H9 (cell line): ENCODE measurements at regions not wholly inside any gene's neighbourhood (a gene's known extent, or its start where the extent isn't known, plus 50 kb on each side); places are given as distances from the start of the nearest gene placed in this dataset.

ENCODE experiments used
- DNase-seq: peaks from one replicate; pipeline ENCODE4 v3.0.0-alpha.2; 2017
- H2AFZ ChIP-seq: one replicate; pipeline ENCODE4 v1.6.1; 2013; ENCODE audit warnings: mild to moderate bottlenecking, low read length, control low read depth, moderate library complexity
- H2AK5ac ChIP-seq: 2 replicates; pipeline ENCODE4 v1.6.1; 2013; ENCODE audit warnings: low read length, control low read depth, mixed read lengths; ENCODE audit not compliant: insufficient read length
- H2BK120ac ChIP-seq: one replicate; pipeline ENCODE4 v1.6.1; 2013; ENCODE audit warnings: low read depth, mild to moderate bottlenecking, low read length, control low read depth, inconsistent platforms; ENCODE audit not compliant: poor library complexity, severe bottlenecking
- H2BK12ac ChIP-seq: 2 replicates; pipeline ENCODE4 v1.6.1; 2013; ENCODE audit warnings: low read length, control low read depth, mixed read lengths, low read depth; ENCODE audit not compliant: insufficient read length
- H2BK15ac ChIP-seq: 2 replicates; pipeline ENCODE4 v1.6.1; 2013; ENCODE audit warnings: low read depth, low read length, control low read depth
- H2BK20ac ChIP-seq: one replicate; pipeline ENCODE4 v1.6.1; 2013; ENCODE audit warnings: low read depth, mild to moderate bottlenecking, low read length, control low read depth, inconsistent platforms; ENCODE audit not compliant: poor library complexity, severe bottlenecking
- H2BK5ac ChIP-seq: 2 replicates; pipeline ENCODE4 v1.6.1; 2013; ENCODE audit warnings: low read length, control low read depth, mixed read lengths; ENCODE audit not compliant: insufficient read length
- H3K14ac ChIP-seq: 2 replicates; pipeline ENCODE4 v1.6.1; 2013; ENCODE audit warnings: low read length, control low read depth; ENCODE audit not compliant: insufficient read depth
- H3K18ac ChIP-seq: 2 replicates; pipeline ENCODE4 v1.6.1; 2013; ENCODE audit warnings: low read depth, mild to moderate bottlenecking, mixed read lengths, low read length, control low read depth; ENCODE audit not compliant: insufficient read length
- H3K23ac ChIP-seq: 2 replicates; pipeline ENCODE4 v1.6.1; 2013; ENCODE audit warnings: low read length, control low read depth, mixed read lengths, low read depth; ENCODE audit not compliant: insufficient read length
- H3K23me2 ChIP-seq: 2 replicates; pipeline ENCODE4 v1.6.1; 2013; ENCODE audit warnings: low read depth, mild to moderate bottlenecking, mixed read lengths, low read length, control low read depth; ENCODE audit not compliant: insufficient read length, poor library complexity, severe bottlenecking
- H3K27ac ChIP-seq: 2 replicates; pipeline ENCODE4 v1.5.1; 2013; ENCODE audit warnings: low read length, control low read depth, mixed read lengths, low read depth; ENCODE audit not compliant: insufficient read length
- H3K27me3 ChIP-seq: 2 replicates; pipeline ENCODE4 v1.6.1; 2013; ENCODE audit warnings: low read length, control low read depth, inconsistent platforms; ENCODE audit not compliant: insufficient read depth
- H3K4ac ChIP-seq: 2 replicates; pipeline ENCODE4 v1.6.1; 2013; ENCODE audit warnings: low read depth, mild to moderate bottlenecking, control low read depth, inconsistent platforms, low read length, moderate library complexity
- H3K4me1 ChIP-seq: 2 replicates; pipeline ENCODE4 v1.6.1; 2013; ENCODE audit warnings: low read length, control low read depth, inconsistent platforms; ENCODE audit not compliant: insufficient read depth
- H3K4me2 ChIP-seq: 2 replicates; pipeline ENCODE4 v1.6.1; 2013; ENCODE audit warnings: low read length, control low read depth, mixed read lengths; ENCODE audit not compliant: insufficient read length, insufficient read depth
- H3K56ac ChIP-seq: 2 replicates; pipeline ENCODE4 v1.6.1; 2013; ENCODE audit warnings: low read depth, mild to moderate bottlenecking, mixed read lengths, low read length, control low read depth; ENCODE audit not compliant: insufficient read length
- H3K79me1 ChIP-seq: 2 replicates; pipeline ENCODE4 v1.6.1; 2013; ENCODE audit warnings: low read depth, mild to moderate bottlenecking, moderate library complexity, low read length, control low read depth, inconsistent platforms; ENCODE audit not compliant: insufficient read depth, poor library complexity, severe bottlenecking
- H3K79me2 ChIP-seq: 2 replicates; pipeline ENCODE4 v1.6.1; 2013; ENCODE audit warnings: low read length, control low read depth, inconsistent platforms; ENCODE audit not compliant: insufficient read depth
- H3K9ac ChIP-seq: 2 replicates; pipeline ENCODE4 v1.6.1; 2013; ENCODE audit warnings: low read length, control low read depth, mixed read lengths; ENCODE audit not compliant: insufficient read length; ENCODE audit errors: extremely low read depth
- H3K9me3 ChIP-seq: one replicate; pipeline ENCODE4 v1.6.1; 2013; ENCODE audit warnings: low read depth, low read length, inconsistent platforms; ENCODE audit not compliant: control insufficient read depth
- H3T11ph ChIP-seq: one replicate; pipeline ENCODE4 v1.6.1; 2013; ENCODE audit warnings: mild to moderate bottlenecking, low read length, control low read depth, inconsistent platforms
- H4K20me1 ChIP-seq: one replicate; pipeline ENCODE4 v1.6.1; 2013; ENCODE audit not compliant: control insufficient read depth, insufficient read length, insufficient read depth
- H4K5ac ChIP-seq: 2 replicates; pipeline ENCODE4 v1.6.1; 2013; ENCODE audit warnings: low read depth, mild to moderate bottlenecking, mixed read lengths, low read length, control low read depth; ENCODE audit not compliant: insufficient read length
- H4K8ac ChIP-seq: replicated peaks from 2 replicates; pipeline ENCODE4 v1.6.1; 2013; ENCODE audit warnings: low read length, control low read depth, mixed read lengths, low read depth; ENCODE audit not compliant: insufficient read length
- H4K91ac ChIP-seq: 2 replicates; pipeline ENCODE4 v1.6.1; 2013; ENCODE audit warnings: low read depth, mild to moderate bottlenecking, moderate library complexity, mixed read lengths, low read length, control low read depth; ENCODE audit not compliant: insufficient read length
- H3K27ac Mint-ChIP-seq, 3 experiments: 2 replicates in 2 of 3; 3 replicates in 1 of 3; pipeline ENCODE4 v1.8.0; 2020 to 2021; ENCODE audit warnings: mixed read lengths in 3 of 3, mild to moderate bottlenecking in 1 of 3, moderate library complexity in 1 of 3
- H3K27me3 Mint-ChIP-seq: 2 replicates; pipeline ENCODE4 v1.8.0; 2021; ENCODE audit warnings: low read depth, mild to moderate bottlenecking, moderate library complexity, mixed read lengths
- H3K36me3 Mint-ChIP-seq, 3 experiments: 2 replicates in 2 of 3; 3 replicates in 1 of 3; pipeline ENCODE4 v1.8.0; 2020 to 2021; ENCODE audit warnings: low read depth in 3 of 3, mixed read lengths in 3 of 3; ENCODE audit not compliant: insufficient read depth in 1 of 3
- H3K4me1 Mint-ChIP-seq, 2 experiments: 2 replicates each; pipeline ENCODE4 v1.8.0; 2020; ENCODE audit warnings: mixed read lengths in 2 of 2
- H3K4me3 Mint-ChIP-seq, 2 experiments: 2 replicates in 1 of 2; 3 replicates in 1 of 2; pipeline ENCODE4 v1.8.0; 2020 to 2021; ENCODE audit warnings: mild to moderate bottlenecking in 2 of 2, mixed read lengths in 2 of 2, moderate library complexity in 1 of 2
- H3K9me3 Mint-ChIP-seq, 2 experiments: 2 replicates in 1 of 2; 3 replicates in 1 of 2; pipeline ENCODE4 v1.8.0; 2020; ENCODE audit warnings: mild to moderate bottlenecking in 2 of 2, mixed read lengths in 2 of 2, moderate library complexity in 1 of 2
- CTCF ChIP-seq: fragments of 200-600 bp; sonication (generic); conservative IDR thresholded peaks from 3 replicates; pipeline ENCODE4 v1.8.0; 2021; ENCODE audit warnings: antibody characterized with exemption, mild to moderate bottlenecking
- WGBS: extraction: QIAGEN DNeasy Blood & Tissue Kit; methylation state at CpG from one replicate; pipeline ENCODE4 v1.1.7; 2013; ENCODE audit warnings: missing lambda C conversion rate, low lambda C conversion rate, mixed read lengths; ENCODE audit not compliant: insufficient read length; ENCODE audit errors: extremely low coverage; 5-methylcytosine and 5-hydroxymethylcytosine counted together

- H3K79me2 ChIP-seq = no peaks in the 10 kb centered on the region
- Mint-ChIP-seq H3K27ac (no peak overlapping the region), H3K4me3 (no peak overlapping the region; a peak in 1 of 5 replicates), H3K9me3 (no peaks in the 10 kb centered on the region), H3K4me1 (peaks cover 4 to 5% of the 10 kb centered on the region in 2 experiments), H3K27me3 (no peaks in the 10 kb centered on the region), H3K36me3 (no peaks in the 10 kb centered on the region)
- WGBS = no CpG with 5 or more reads among the region's 7 CpGs
- H3K9ac ChIP-seq = no peak overlapping the region
- no peak overlapping the region for H3K27ac ChIP-seq
- H3K27me3 ChIP-seq = no peaks in the 10 kb centered on the region
- H2BK120ac ChIP-seq = no peak overlapping the region
- H3K14ac ChIP-seq = no peak overlapping the region
- H3K4me2 ChIP-seq = no peak overlapping the region
- no peak overlapping the region for H2BK15ac ChIP-seq
- no peak overlapping the region for H3T11ph ChIP-seq
- no peak overlapping the region for H2BK12ac ChIP-seq
- no peaks in the 10 kb centered on the region for H4K20me1 ChIP-seq
- no peak overlapping the region for H3K18ac ChIP-seq
- no peak for TF ChIP-seq CTCF
- 0 out of 2 replicates have a peak, but pooled peaks cover 2% of the 10 kb centered on the region for H3K4me1 ChIP-seq
- H2BK20ac ChIP-seq = no peak overlapping the region
- H3K56ac ChIP-seq = no peak overlapping the region
- H2BK5ac ChIP-seq = no peak overlapping the region
- H3K4ac ChIP-seq = no peak overlapping the region
- no peak overlapping the region for H2AFZ ChIP-seq
- no peak overlapping the region for H4K5ac ChIP-seq
- H2AK5ac ChIP-seq = no peak overlapping the region
- DNase-seq = no peak
- H4K91ac ChIP-seq = no peak overlapping the region
- H4K8ac ChIP-seq = no peak overlapping the region
- no peak overlapping the region for H3K23ac ChIP-seq
- H3K79me1 ChIP-seq = no peaks in the 10 kb centered on the region
- H3K9me3 ChIP-seq = no peaks in the 10 kb centered on the region
- no peaks in the 10 kb centered on the region for H3K23me2 ChIP-seq
Measured at GRCh38 chr17:65438708-65439294, 122.6 kb downstream of the AXIN2 start.
